ENCODE measurements at regions not wholly inside any gene's neighbourhood (a gene's known extent, or its start where the extent isn't known, plus 50 kb on each side); places are given as distances from the start of the nearest gene placed in this dataset.

- peaks cover 4 to 6% of the 10 kb centered on the region in 2 experiments for H3K4me1 ChIP-seq (ENCODE audit: control insufficient read depth in 1 of 2, insufficient read depth in 2 of 2, low read length in 2 of 2)
- no peak overlapping the region for H2BK5ac ChIP-seq (ENCODE audit: low read depth, low read length, poor library complexity)
- H2AK5ac ChIP-seq (ENCODE audit: low read length) = no peak overlapping the region
- H3K79me1 ChIP-seq (ENCODE audit: low read length) = peaks cover 3% of the 10 kb centered on the region
- peaks cover 11% of the 10 kb centered on the region for H3K27me3 ChIP-seq (ENCODE audit: insufficient read depth, low read length)
- peak overlapping the region; percentile 99 for H3K4me2 ChIP-seq (ENCODE audit: low read length)
- no peak overlapping the region for H3K9ac ChIP-seq (ENCODE audit: low read length)
- H3K9me3 ChIP-seq (ENCODE audit: insufficient read depth, low read depth, low read length) = no peaks in the 10 kb centered on the region
- H3K18ac ChIP-seq (ENCODE audit: low read length) = no peak overlapping the region
- H3K14ac ChIP-seq (ENCODE audit: low read length) = no peak overlapping the region
- no peak overlapping the region for H3K23ac ChIP-seq (ENCODE audit: low read length)
- H3K4ac ChIP-seq (ENCODE audit: low read depth, low read length) = no peak overlapping the region
- H3K36me3 ChIP-seq (ENCODE audit: control insufficient read depth in 1 of 2, insufficient read depth in 2 of 2, low read length in 2 of 2) = no peaks in the 10 kb centered on the region
- H2BK12ac ChIP-seq (ENCODE audit: low read length) = no peak overlapping the region
- peak overlapping the region; percentile 24 for H2AFZ ChIP-seq (ENCODE audit: insufficient read depth, low read length, poor library complexity)
- H3K79me2 ChIP-seq (ENCODE audit: control insufficient read depth, insufficient read depth, low read length, poor library complexity) = no peaks in the 10 kb centered on the region
- H4K8ac ChIP-seq (ENCODE audit: low read depth, low read length) = no peak overlapping the region
- peak in 1 of 2 donors; percentile 14 for DNase-seq
- peak overlapping the region; percentile 79 for H3K4me3 ChIP-seq (ENCODE audit: low read depth, low read length)
- H2BK120ac ChIP-seq (ENCODE audit: insufficient read depth, low read length, poor library complexity) = no peak overlapping the region
- no peak overlapping the region for H3K27ac ChIP-seq (ENCODE audit: low read depth, low read length)
- no peak overlapping the region for H4K12ac ChIP-seq (ENCODE audit: low read depth, low read length)
- WGBS (ENCODE audit: extremely low coverage, insufficient coverage, insufficient read length) = no CpG with 5 or more reads among the region's 77 CpGs
- H4K91ac ChIP-seq (ENCODE audit: low read depth, low read length) = no peak overlapping the region
These were observed 2185.1 kb upstream of the TENM3 start for GRCh38 chr4:180057891-180058671.

GRCh38 chr4:180058691-180059215, 2184.4 kb upstream of the TENM3 start:
- Histone ChIP-seq H3K4me2 (ENCODE audit: low read length) (peak overlapping the region; percentile 99), H3K79me1 (ENCODE audit: low read length) (peaks cover 3% of the 10 kb centered on the region), H3K27me3 (ENCODE audit: insufficient read depth, low read length) (peaks cover 11% of the 10 kb centered on the region), H2AFZ (ENCODE audit: insufficient read depth, low read length, poor library complexity) (peak overlapping the region; percentile 48), H2BK5ac (ENCODE audit: low read depth, low read length, poor library complexity) (no peak overlapping the region), H3K36me3 (ENCODE audit: control insufficient read depth in 1 of 2, insufficient read depth in 2 of 2, low read length in 2 of 2) (no peaks in the 10 kb centered on the region), H3K18ac (ENCODE audit: low read length) (no peak overlapping the region), H4K12ac (ENCODE audit: low read depth, low read length) (no peak overlapping the region), H4K91ac (ENCODE audit: low read depth, low read length) (no peak overlapping the region), H3K14ac (ENCODE audit: low read length) (no peak overlapping the region), H3K79me2 (ENCODE audit: control insufficient read depth, insufficient read depth, low read length, poor library complexity) (no peaks in the 10 kb centered on the region), H3K4me1 (ENCODE audit: control insufficient read depth in 1 of 2, insufficient read depth in 2 of 2, low read length in 2 of 2) (peaks cover 4 to 6% of the 10 kb centered on the region in 2 experiments), H4K8ac (ENCODE audit: low read depth, low read length) (no peak overlapping the region), H3K9ac (ENCODE audit: low read length) (no peak overlapping the region), H3K27ac (ENCODE audit: low read depth, low read length) (no peak overlapping the region), H3K4ac (ENCODE audit: low read depth, low read length) (no peak overlapping the region), H3K9me3 (ENCODE audit: insufficient read depth, low read depth, low read length) (no peaks in the 10 kb centered on the region), H2BK12ac (ENCODE audit: low read length) (no peak overlapping the region), H3K23ac (ENCODE audit: low read length) (no peak overlapping the region), H3K4me3 (ENCODE audit: low read depth, low read length) (peak overlapping the region; percentile 79), H2BK120ac (ENCODE audit: insufficient read depth, low read length, poor library complexity) (no peak overlapping the region), H2AK5ac (ENCODE audit: low read length) (no peak overlapping the region)
- WGBS (ENCODE audit: extremely low coverage, insufficient coverage, insufficient read length) = no CpG with 5 or more reads among the region's 72 CpGs
- no peak for DNase-seq

DNA sequence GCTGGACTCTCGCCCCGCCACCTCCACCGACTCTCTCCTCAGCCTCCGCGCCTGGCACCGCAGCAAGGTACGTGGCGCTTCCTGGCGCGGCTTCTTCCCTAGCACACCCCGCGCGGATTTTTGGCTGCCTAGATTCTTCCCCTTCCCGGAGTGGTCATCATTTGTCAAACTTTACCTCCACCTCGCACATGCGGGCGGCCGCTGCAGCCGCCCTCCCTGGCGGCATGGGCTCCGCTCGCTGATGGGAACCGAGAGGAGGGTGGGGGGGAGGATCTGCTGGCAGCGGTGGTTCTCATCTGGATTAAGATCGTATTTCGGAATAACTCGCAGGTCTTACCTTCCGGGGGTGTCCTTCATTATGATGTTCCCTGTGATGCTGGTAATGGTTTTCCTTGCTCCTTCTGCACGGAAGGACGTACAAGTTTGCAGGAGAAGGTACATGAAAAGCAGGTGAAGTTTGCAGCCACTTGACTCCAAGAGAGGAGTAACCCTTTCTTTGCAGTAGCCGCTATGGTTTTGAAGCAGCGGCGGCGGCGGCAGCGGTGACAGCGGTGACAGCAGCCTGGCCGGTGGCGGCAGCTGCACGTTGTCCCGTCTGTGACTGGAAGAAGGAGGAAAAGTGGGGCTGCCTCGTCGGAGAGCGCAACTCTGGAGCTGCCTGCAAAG, 2183.9 kb upstream of the TENM3 start:
- H2BK5ac ChIP-seq (ENCODE audit: low read depth, low read length, poor library complexity) = no peak overlapping the region
- no peak overlapping the region for H2AK5ac ChIP-seq (ENCODE audit: low read length)
- no peak overlapping the region for H3K18ac ChIP-seq (ENCODE audit: low read length)
- peaks cover 11% of the 10 kb centered on the region for H3K27me3 ChIP-seq (ENCODE audit: insufficient read depth, low read length)
- DNase-seq = peak in 1 of 2 donors; percentile 25
- no peak overlapping the region for H4K8ac ChIP-seq (ENCODE audit: low read depth, low read length)
- H3K4ac ChIP-seq (ENCODE audit: low read depth, low read length) = no peak overlapping the region
- H3K9ac ChIP-seq (ENCODE audit: low read length) = no peak overlapping the region
- H4K12ac ChIP-seq (ENCODE audit: low read depth, low read length) = no peak overlapping the region
- no peaks in the 10 kb centered on the region for H3K9me3 ChIP-seq (ENCODE audit: insufficient read depth, low read depth, low read length)
- H3K4me1 ChIP-seq (ENCODE audit: control insufficient read depth in 1 of 2, insufficient read depth in 2 of 2, low read length in 2 of 2) = peaks cover 4 to 6% of the 10 kb centered on the region in 2 experiments
- H3K4me2 ChIP-seq (ENCODE audit: low read length) = peak overlapping the region; percentile 99
- H2AFZ ChIP-seq (ENCODE audit: insufficient read depth, low read length, poor library complexity) = peak overlapping the region; percentile 48
- no peak overlapping the region for H3K23ac ChIP-seq (ENCODE audit: low read length)
- H3K79me1 ChIP-seq (ENCODE audit: low read length) = peaks cover 3% of the 10 kb centered on the region
- WGBS (ENCODE audit: extremely low coverage, insufficient coverage, insufficient read length) = no CpG with 5 or more reads among the region's 44 CpGs
- no peak overlapping the region for H3K14ac ChIP-seq (ENCODE audit: low read length)
- H3K36me3 ChIP-seq (ENCODE audit: control insufficient read depth in 1 of 2, insufficient read depth in 2 of 2, low read length in 2 of 2) = no peaks in the 10 kb centered on the region
- H2BK12ac ChIP-seq (ENCODE audit: low read length) = no peak overlapping the region
- H4K91ac ChIP-seq (ENCODE audit: low read depth, low read length) = no peak overlapping the region
- H3K4me3 ChIP-seq (ENCODE audit: low read depth, low read length) = peak overlapping the region; percentile 79
- no peaks in the 10 kb centered on the region for H3K79me2 ChIP-seq (ENCODE audit: control insufficient read depth, insufficient read depth, low read length, poor library complexity)
- no peak overlapping the region for H2BK120ac ChIP-seq (ENCODE audit: insufficient read depth, low read length, poor library complexity)
- H3K27ac ChIP-seq (ENCODE audit: low read depth, low read length) = no peak overlapping the region

GRCh38 chr4:180060159-180060889, 2182.9 kb upstream of the TENM3 start:
- no peak overlapping the region for H2AFZ ChIP-seq (ENCODE audit: insufficient read depth, low read length, poor library complexity)
- no peaks in the 10 kb centered on the region for H3K79me2 ChIP-seq (ENCODE audit: control insufficient read depth, insufficient read depth, low read length, poor library complexity)
- no peak overlapping the region for H3K27ac ChIP-seq (ENCODE audit: low read depth, low read length)
- no peak overlapping the region for H2BK120ac ChIP-seq (ENCODE audit: insufficient read depth, low read length, poor library complexity)
- no peaks in the 10 kb centered on the region for H3K9me3 ChIP-seq (ENCODE audit: insufficient read depth, low read depth, low read length)
- H2BK5ac ChIP-seq (ENCODE audit: low read depth, low read length, poor library complexity) = no peak overlapping the region
- no peak overlapping the region for H4K12ac ChIP-seq (ENCODE audit: low read depth, low read length)
- H3K9ac ChIP-seq (ENCODE audit: low read length) = no peak overlapping the region
- WGBS (ENCODE audit: extremely low coverage, insufficient coverage, insufficient read length) = no CpG with 5 or more reads among the region's 6 CpGs
- peaks cover 4 to 6% of the 10 kb centered on the region in 2 experiments for H3K4me1 ChIP-seq (ENCODE audit: control insufficient read depth in 1 of 2, insufficient read depth in 2 of 2, low read length in 2 of 2)
- H2AK5ac ChIP-seq (ENCODE audit: low read length) = no peak overlapping the region
- H3K14ac ChIP-seq (ENCODE audit: low read length) = no peak overlapping the region
- H4K91ac ChIP-seq (ENCODE audit: low read depth, low read length) = no peak overlapping the region
- no peaks in the 10 kb centered on the region for H3K36me3 ChIP-seq (ENCODE audit: control insufficient read depth in 1 of 2, insufficient read depth in 2 of 2, low read length in 2 of 2)
- peaks cover 3% of the 10 kb centered on the region for H3K79me1 ChIP-seq (ENCODE audit: low read length)
- peaks cover 11% of the 10 kb centered on the region for H3K27me3 ChIP-seq (ENCODE audit: insufficient read depth, low read length)
- no peak overlapping the region for H2BK12ac ChIP-seq (ENCODE audit: low read length)
- no peak overlapping the region for H3K4me2 ChIP-seq (ENCODE audit: low read length)
- no peak overlapping the region for H3K4me3 ChIP-seq (ENCODE audit: low read depth, low read length)
- H3K23ac ChIP-seq (ENCODE audit: low read length) = no peak overlapping the region
- H3K4ac ChIP-seq (ENCODE audit: low read depth, low read length) = no peak overlapping the region
- H3K18ac ChIP-seq (ENCODE audit: low read length) = no peak overlapping the region
- H4K8ac ChIP-seq (ENCODE audit: low read depth, low read length) = no peak overlapping the region
- peak in 1 of 2 donors; percentile 4 for DNase-seq
